ENCODE measurements at regions not wholly inside any gene's neighbourhood (a gene's known extent, or its start where the extent isn't known, plus 50 kb on each side); places are given as distances from the start of the nearest gene placed in this dataset.

DNA sequence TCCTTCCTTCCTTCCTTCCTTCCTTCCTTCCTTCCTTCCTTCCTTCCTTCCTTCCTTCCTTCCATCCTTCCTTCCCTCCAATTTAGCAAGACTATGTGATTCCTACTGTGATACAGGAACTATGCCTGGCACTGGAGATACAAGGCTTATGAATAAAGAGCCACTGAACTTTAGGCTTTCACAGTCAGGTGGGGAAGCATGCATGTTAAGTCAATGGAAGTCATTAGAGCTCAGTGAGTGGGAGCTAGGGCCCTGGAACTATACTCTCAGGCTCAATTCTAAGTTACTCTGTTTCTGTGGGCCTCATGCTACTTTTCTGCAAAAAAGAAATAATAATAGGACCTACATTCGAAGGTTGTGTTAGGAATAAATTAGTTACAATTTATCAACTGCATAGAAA is 527.6 kb upstream of the ZEB2 start:
- DNase-seq (ENCODE audit: low read depth): no peak

GRCh38 chr2:145044491-145044890 is 524.6 kb upstream of the ZEB2 start:
- no peak for DNase-seq (ENCODE audit: low read depth)

- no peak for DNase-seq (ENCODE audit: low read depth)
Measured at GRCh38 chr2:145043399-145043834, 523.5 kb upstream of the ZEB2 start.

- no peak for DNase-seq (ENCODE audit: low read depth)
Measured at GRCh38 chr2:145041706-145042105, 521.8 kb upstream of the ZEB2 start.

- DNase-seq (ENCODE audit: low read depth): no peak
Measured at GRCh38 chr2:145040433-145040832, 520.5 kb upstream of the ZEB2 start.

- no peak for DNase-seq (ENCODE audit: low read depth)
Measured at GRCh38 chr2:145038041-145038525, 518.2 kb upstream of the ZEB2 start.

DNA sequence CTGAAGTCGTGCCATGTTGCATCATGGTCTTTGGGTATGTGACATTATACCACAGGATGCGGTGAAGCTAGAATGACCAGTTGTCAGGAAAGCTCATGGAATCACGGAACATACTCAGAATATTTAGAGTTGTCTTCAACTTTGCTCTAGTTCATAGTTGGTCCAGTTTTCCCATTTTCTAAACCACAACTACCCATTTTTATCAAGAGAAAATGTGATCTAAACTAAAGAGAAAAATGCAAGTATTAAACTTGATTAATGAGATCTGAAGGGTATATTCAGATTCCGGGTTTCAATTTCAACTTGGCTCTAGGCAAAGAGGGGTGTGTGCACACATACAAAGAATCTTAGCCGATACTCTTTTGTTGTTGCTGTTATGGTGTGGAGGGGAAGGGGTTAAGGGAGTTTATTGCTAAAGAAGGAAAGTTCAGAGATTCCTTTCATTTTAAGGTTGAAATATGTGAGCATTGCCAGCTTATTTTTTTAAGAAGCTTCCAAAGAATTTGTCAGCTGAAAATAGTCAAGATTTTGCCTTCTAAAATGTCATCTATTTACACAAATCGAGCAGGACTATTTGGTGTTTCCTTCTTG is 516.6 kb upstream of the ZEB2 start:
- DNase-seq (ENCODE audit: low read depth): no peak

GRCh38 chr2:145034511-145034910 is 514.6 kb upstream of the ZEB2 start:
- no peak for DNase-seq (ENCODE audit: low read depth)

- no peak for DNase-seq (ENCODE audit: low read depth)
Measured at GRCh38 chr2:145033438-145033837, 513.5 kb upstream of the ZEB2 start.

DNA sequence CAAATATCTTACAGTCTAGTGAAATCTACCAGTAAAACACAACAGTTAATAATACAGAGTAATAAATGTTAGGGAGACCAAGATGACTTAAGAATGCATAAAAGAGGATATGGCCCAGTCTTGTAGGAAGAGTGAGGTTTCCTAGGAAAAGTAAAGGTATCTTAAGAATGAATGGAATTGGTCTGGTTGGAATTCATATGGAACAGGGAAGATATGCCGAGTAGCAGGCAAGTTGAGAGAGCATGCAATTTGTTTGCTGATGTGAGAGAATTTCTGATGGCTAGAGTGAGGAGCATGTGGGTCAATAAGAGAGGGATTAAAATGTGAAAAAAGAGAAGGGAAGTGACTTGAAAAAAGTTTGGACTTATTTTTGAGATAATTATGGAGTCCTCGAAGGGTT is 512.9 kb upstream of the ZEB2 start:
- no peak for DNase-seq (ENCODE audit: low read depth)

DNA sequence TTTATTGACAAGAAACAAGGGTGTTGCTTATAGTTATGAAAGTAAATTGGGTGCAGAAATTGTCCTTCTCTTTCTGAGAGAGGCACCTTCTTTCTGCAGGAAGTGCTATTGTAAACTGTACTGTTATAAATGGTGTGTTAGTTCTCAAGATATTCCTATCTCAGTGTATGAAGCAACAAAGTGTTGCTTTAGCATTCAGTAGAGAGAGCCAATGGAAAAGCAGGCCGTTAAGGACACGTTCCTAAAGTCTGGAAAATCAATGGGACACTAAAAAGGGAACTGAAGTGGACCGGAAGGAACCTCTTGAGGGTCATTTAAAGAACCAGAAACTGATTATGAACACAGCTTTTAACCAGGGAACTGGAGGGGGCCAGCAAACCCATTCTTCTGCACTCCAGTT is 510.0 kb upstream of the ZEB2 start:
- DNase-seq (ENCODE audit: low read depth): no peak

- DNase-seq (ENCODE audit: low read depth): no peak
Measured at GRCh38 chr2:145029081-145029480, 509.2 kb upstream of the ZEB2 start.

DNA sequence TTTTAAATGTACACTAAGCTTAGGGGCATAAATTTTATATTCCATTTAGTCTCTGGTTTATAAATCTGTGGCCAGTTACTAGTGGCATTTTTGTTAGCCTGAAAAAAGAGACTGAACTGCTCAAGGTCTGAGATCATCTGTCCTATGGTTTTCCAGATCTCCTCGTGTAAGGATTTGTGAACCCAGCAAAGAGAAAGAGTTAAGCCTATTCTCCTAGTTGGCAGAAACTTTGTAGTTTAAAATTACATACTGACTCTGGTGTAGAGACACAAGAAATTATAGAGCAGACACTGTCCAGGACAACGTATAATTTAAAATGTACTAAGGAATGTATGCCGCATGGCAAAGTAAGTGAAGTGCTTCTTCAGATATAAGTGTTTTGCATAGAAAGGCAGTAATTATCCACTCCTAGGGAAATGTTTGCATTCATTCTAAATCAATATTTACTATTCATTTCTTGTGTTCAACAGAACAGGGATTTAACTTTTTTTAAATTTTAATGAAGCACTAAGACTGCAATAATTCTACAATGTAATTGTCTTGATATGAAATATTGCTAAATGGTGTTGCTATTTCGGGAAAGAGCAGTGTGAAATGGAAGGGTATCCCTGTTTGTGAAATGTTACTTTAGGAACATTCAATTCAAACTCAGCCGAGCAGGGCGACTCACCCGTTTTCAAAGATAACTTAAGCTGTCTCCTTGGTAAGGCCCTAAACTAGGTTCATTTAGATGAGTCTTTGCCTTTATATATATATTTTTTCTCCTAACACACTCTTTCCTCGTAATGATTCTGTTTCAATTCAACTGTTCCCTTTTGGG is 508.4 kb upstream of the ZEB2 start:
- DNase-seq (ENCODE audit: low read depth): no peak

DNA sequence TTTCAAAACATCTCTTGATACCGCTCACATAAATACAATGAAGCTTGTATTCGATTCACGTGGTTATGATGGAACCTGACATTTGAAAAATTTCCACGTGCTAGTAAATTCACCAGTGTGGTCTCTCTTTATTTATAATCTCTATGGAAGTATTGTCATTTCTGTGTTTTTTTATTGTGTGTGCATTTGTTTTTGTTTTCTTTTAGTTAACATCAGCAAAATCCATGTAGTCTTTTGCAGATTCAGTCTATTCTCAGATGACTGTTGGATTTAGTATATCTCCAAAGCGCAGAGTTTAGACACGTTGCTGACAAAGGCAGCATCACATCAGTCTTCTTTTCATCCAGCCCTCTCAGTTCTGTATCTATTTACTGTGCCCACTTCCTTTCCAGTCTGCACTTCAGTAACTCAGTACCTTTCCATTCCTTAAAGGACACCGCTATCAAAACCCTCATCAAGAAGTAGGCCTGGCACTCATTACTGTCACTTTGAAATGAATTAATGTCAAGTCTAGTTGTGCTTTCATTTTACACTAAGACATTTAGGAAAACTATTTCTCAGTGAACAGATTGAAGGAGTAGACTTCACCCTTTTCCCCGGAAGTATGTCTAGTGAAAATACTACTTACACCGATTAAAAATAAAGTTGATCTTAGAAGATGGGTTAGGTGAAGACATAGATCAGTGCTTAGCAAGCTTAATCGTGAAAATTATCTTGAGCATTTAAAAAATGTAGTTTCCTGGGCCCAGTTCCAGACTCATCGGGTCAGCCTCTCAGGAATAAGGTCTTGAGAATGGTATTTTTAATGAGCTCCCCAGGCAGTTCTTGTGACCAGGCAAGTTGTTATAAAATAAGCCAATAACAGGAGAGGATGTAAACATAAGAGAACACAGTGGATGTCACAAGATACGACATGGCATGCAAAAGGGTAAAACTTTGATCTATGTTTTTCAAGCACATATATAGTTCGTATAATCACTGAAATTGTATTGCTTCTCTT is 506.8 kb upstream of the ZEB2 start:
- peak; percentile 23 for DNase-seq (ENCODE audit: low read depth)

- no peak for DNase-seq (ENCODE audit: low read depth)
Measured at GRCh38 chr2:145025382-145025781, 505.5 kb upstream of the ZEB2 start.

DNA sequence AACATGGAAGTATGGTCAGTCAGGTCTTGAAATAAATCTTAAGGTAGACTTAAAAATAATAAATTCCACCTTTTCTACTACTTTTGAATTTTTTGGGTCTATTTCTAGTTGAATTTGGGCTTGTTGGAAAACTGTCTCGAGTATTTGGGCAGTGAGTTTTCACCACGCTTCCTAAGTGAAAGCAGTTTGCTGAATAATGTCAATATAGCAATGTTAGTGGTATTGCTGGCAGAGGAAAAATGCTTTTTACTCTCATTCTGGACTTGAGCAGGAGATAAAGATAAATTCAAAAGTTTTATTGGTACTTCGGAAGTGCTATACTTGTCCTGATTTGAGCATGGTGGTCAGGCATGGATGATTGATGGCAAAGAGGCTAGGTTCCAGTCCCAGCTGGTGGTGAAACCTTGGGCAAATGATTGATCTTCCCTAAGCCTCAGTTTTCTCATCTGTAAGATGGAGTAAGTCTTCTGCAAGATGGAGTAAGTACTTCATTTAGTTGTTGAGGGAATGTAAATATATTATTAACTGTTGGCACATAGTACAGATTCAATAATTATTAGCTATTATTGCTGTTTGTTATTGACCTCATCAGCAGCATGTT is 503.5 kb upstream of the ZEB2 start:
- no peak for DNase-seq (ENCODE audit: low read depth)

GRCh38 chr2:145022666-145023333 is 502.9 kb upstream of the ZEB2 start:
- peak; percentile 84 for DNase-seq (ENCODE audit: low read depth)

DNA sequence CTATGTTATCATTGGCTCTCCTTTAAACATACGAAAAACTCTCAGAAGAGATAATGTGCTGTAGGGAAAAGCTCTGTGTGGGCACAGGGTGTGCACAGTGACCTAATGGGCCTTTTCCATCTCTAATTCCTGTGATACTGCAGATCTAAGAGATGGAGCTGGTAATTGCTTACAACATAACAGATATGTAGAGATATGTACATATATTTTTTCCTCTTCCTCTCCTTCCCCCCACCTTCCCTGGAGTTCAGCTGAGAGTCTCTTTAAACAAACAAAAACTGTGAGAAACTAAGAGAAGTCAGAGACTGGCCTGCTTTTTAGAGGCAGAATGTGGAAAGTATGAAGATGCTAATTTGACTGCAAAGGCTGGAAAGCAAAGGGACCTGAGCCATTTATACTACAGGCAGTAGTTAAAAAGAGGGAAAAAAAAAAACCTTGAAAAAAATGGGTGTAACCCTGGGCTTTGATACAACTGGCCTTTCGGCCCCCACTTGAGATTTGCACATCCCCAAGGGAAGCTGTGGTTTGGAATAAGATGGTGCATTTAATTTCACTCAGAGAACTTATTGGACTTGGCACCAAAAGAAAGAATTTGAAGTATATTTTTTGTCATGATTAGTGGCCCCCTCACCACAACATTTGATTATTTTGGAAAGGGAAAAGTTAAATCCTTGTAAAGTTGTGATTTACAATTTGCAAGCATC is 502.2 kb upstream of the ZEB2 start:
- no peak for DNase-seq (ENCODE audit: low read depth)

DNA sequence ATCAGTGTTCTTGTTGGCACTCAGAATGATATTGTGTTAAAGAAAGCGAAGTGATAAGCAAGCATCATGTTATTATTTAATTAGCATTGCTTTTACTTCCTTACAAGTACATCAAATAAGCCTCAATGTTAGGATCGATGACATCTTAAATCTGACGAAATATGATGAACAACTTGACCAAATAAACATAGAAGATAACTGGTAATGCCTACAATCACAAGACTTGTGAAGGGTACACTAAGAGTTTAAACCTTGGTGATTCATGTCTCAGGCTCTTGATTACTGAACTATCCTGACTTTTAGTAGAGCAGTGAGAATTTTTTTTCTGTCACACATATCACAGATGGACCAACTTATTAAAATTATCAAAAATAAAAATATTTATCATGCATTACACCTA is 500.8 kb upstream of the ZEB2 start:
- DNase-seq (ENCODE audit: low read depth): peak; percentile 58

DNA sequence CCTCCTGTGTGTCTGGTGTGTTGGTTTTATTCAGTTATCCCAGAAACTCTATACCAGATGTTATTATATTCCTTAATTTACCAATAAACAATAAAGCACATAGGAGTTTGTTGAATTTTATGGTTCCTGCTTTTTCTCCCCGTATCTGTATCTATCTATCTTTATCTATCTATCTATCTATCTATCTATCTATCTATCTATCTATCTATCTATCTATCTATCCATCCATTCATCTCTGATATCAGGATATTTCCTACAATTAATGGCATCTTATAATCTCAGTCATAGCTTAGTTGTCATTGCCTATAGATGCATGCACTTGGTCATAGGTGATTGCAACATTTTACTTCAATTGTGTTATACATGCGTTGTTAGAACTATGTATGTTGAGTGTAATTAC is 500.2 kb upstream of the ZEB2 start:
- no peak for DNase-seq (ENCODE audit: low read depth)

GRCh38 chr2:145018502-145018901 is 498.6 kb upstream of the ZEB2 start:
- DNase-seq (ENCODE audit: low read depth): peak; percentile 25
